Smooth muscle cell (in vitro differentiated cells): ENCODE measurements at regions not wholly inside any gene's neighbourhood (a gene's known extent, or its start where the extent isn't known, plus 50 kb on each side); places are given as distances from the start of the nearest gene placed in this dataset.

Experiments used
- DNase-seq: peaks from one replicate; lab custom pipeline; 2025; ENCODE audit not compliant: unreplicated experiment; lab: John Stamatoyannopoulos, UW
- H2AFZ ChIP-seq: fragments of 200-600 bp; sonication (generic); 2 replicates; pipeline ENCODE4 v1.6.0; 2016; ENCODE audit warnings: antibody characterized with exemption, low read depth, mild to moderate bottlenecking
- H3F3A ChIP-seq: fragments of 200-600 bp; sonication (generic); 2 replicates; pipeline ENCODE4 v1.6.0; 2017; ENCODE audit warnings: antibody characterized with exemption, low read depth
- H3K27ac ChIP-seq: fragments of 200-600 bp; sonication (generic); 2 replicates; pipeline ENCODE4 v1.5.1; 2016; ENCODE audit warnings: low read depth, mild to moderate bottlenecking
- H3K27me3 ChIP-seq: fragments of 200-600 bp; sonication (generic); 2 replicates; pipeline ENCODE4 v1.6.1; 2016; ENCODE audit warnings: low read depth, mild to moderate bottlenecking
- H3K36me3 ChIP-seq: fragments of 200-600 bp; sonication (generic); 2 replicates; pipeline ENCODE4 v1.5.1; 2016; ENCODE audit warnings: low read depth
- H3K4me1 ChIP-seq: fragments of 200-600 bp; sonication (generic); 2 replicates; pipeline ENCODE4 v1.5.1; 2016; ENCODE audit warnings: low read depth
- H3K4me2 ChIP-seq: fragments of 200-600 bp; sonication (generic); 2 replicates; pipeline ENCODE4 v1.6.0; 2016; ENCODE audit warnings: mild to moderate bottlenecking
- H3K4me3 ChIP-seq: fragments of 200-600 bp; sonication (generic); 2 replicates; pipeline ENCODE4 v1.5.1; 2016; ENCODE audit warnings: mild to moderate bottlenecking
- H3K79me2 ChIP-seq: fragments of 200-600 bp; sonication (generic); 2 replicates; pipeline ENCODE4 v1.6.0; 2016; ENCODE audit warnings: low read depth, mild to moderate bottlenecking
- H3K9ac ChIP-seq: fragments of 200-600 bp; sonication (generic); 2 replicates; pipeline ENCODE4 v1.6.0; 2016; ENCODE audit warnings: low read depth
- H3K9me3 ChIP-seq: fragments of 200-600 bp; sonication (generic); replicated peaks from 2 replicates; pipeline ENCODE4 v1.5.1; 2016; ENCODE audit warnings: low read depth
- H4K20me1 ChIP-seq: fragments of 200-600 bp; sonication (generic); 2 replicates; pipeline ENCODE4 v1.6.0; 2016; ENCODE audit warnings: low read depth
- WGBS: methylation state at CpG from one replicate; pipeline ENCODE4 v1.1.7; 2016; ENCODE audit warnings: low lambda C conversion rate; 5-methylcytosine and 5-hydroxymethylcytosine counted together
- TF ChIP-seq, protein P1 (sequence below): fragments of 200-600 bp; sonication (generic); IDR thresholded peaks from 2 replicates; pipeline ENCODE4 v1.5.1; 2017; ENCODE audit warnings: borderline replicate concordance, mild to moderate bottlenecking, antibody characterized with exemption; ENCODE audit not compliant: insufficient read depth, poor library complexity, severe bottlenecking

DNA sequence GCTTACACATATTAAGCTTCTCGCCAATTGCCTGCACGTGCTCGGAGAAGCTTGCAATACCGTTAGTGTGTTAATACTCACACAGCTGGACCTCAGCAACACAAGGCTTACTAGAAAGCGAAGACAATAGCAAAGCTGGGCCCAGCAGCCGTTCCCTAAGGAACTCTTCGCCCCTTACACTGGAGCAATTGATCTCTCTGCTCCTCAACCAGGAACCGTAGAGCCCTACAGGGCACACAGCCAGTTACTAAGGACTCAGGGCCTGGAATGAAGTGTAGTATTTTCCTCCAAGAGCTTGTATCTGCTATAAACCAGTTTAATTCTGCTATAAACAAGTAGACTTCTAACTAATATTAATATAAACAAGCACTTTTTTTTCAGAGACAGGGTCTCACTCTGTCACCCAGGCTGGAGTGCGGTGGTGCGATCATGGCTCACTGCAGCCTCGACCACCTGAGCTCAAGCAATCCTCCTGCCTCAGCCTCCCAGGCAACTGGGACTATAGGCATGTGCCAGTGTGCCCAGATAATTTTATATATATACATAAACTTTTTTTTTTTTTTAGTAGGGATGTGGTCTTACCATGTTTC lies 67.0 kb upstream of the SIMC1 start:
- H3K4me3 ChIP-seq: no peak overlapping the region
- no peaks in the 10 kb centered on the region for H3F3A ChIP-seq
- H3K36me3 ChIP-seq: no peaks in the 10 kb centered on the region
- no peaks in the 10 kb centered on the region for H3K9me3 ChIP-seq
- no peak overlapping the region for H3K9ac ChIP-seq
- 87% methylated on average over 11 of the region's 11 CpGs for WGBS
- H3K27me3 ChIP-seq: peaks cover 20% of the 10 kb centered on the region
- DNase-seq: no peak
- peaks cover 4% of the 10 kb centered on the region for H3K4me1 ChIP-seq
- H2AFZ ChIP-seq: no peak overlapping the region
- TF ChIP-seq, protein P1, sequence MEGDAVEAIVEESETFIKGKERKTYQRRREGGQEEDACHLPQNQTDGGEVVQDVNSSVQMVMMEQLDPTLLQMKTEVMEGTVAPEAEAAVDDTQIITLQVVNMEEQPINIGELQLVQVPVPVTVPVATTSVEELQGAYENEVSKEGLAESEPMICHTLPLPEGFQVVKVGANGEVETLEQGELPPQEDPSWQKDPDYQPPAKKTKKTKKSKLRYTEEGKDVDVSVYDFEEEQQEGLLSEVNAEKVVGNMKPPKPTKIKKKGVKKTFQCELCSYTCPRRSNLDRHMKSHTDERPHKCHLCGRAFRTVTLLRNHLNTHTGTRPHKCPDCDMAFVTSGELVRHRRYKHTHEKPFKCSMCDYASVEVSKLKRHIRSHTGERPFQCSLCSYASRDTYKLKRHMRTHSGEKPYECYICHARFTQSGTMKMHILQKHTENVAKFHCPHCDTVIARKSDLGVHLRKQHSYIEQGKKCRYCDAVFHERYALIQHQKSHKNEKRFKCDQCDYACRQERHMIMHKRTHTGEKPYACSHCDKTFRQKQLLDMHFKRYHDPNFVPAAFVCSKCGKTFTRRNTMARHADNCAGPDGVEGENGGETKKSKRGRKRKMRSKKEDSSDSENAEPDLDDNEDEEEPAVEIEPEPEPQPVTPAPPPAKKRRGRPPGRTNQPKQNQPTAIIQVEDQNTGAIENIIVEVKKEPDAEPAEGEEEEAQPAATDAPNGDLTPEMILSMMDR: no peak
- no peak overlapping the region for H3K4me2 ChIP-seq
- H3K79me2 ChIP-seq: no peaks in the 10 kb centered on the region
- H3K27ac ChIP-seq: no peak overlapping the region
- H4K20me1 ChIP-seq: no peaks in the 10 kb centered on the region

DNA sequence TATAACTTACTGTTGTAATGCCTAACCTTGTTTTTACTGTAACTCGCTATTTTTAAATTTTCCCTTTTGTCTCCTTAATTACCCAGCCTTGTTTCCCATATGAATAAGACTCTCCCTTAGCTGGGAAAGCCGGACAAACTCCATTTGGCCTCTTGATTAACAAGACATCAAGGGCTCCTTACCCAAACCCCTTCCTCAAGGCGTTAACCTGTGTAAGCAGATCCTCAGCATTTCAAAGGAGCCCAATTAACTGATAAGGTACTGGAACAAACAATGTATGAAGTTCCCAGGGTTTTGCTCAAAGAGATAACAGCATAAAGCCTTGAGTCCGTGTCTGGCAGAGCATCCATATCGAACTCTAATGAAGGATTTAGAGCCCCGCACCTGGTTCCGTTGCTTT lies 66.0 kb upstream of the SIMC1 start:
- H3K36me3 ChIP-seq: no peaks in the 10 kb centered on the region
- no peaks in the 10 kb centered on the region for H4K20me1 ChIP-seq
- no peaks in the 10 kb centered on the region for H3K79me2 ChIP-seq
- peaks cover 27% of the 10 kb centered on the region for H3K27me3 ChIP-seq
- H3K4me3 ChIP-seq: no peak overlapping the region
- no peak overlapping the region for H2AFZ ChIP-seq
- H3K27ac ChIP-seq: no peak overlapping the region
- H3K9me3 ChIP-seq: no peaks in the 10 kb centered on the region
- no peaks in the 10 kb centered on the region for H3F3A ChIP-seq
- WGBS: 62% methylated on average over 7 of the region's 7 CpGs
- DNase-seq: no peak
- H3K4me1 ChIP-seq: peaks cover 4% of the 10 kb centered on the region
- no peak overlapping the region for H3K9ac ChIP-seq
- TF ChIP-seq, protein P1: no peak
- no peak overlapping the region for H3K4me2 ChIP-seq

DNA sequence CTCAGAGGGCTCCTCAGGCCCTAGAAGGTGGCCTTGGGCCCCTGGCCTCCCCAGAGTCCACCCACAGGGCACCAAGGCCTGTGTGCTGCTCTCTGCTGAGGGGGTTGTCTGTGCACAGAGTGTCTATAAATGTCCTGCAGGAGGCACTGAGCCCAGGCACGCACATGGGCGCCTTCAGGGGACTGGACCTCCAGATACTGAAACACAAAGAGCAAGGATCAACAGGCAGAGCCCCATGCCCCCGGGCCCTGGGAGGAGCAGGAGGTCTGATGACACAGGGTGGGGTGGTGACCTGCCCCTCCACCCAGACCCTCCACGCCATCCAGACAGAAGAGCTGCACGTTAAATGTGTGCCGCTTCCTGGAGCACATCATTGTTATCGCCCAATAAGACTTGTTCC lies 64.6 kb upstream of the SIMC1 start:
- 77% methylated on average over 7 of the region's 7 CpGs for WGBS
- Histone ChIP-seq H3K4me2 (no peak overlapping the region), H2AFZ (no peak overlapping the region), H3K9ac (no peak overlapping the region), H3K9me3 (no peaks in the 10 kb centered on the region), H3K36me3 (no peaks in the 10 kb centered on the region), H3F3A (no peaks in the 10 kb centered on the region), H3K79me2 (no peaks in the 10 kb centered on the region), H3K27ac (no peak overlapping the region), H4K20me1 (no peaks in the 10 kb centered on the region), H3K4me3 (no peak overlapping the region), H3K27me3 (peaks cover 27% of the 10 kb centered on the region), H3K4me1 (no peaks in the 10 kb centered on the region)
- TF ChIP-seq, protein P1: no peak
- no peak for DNase-seq

DNA sequence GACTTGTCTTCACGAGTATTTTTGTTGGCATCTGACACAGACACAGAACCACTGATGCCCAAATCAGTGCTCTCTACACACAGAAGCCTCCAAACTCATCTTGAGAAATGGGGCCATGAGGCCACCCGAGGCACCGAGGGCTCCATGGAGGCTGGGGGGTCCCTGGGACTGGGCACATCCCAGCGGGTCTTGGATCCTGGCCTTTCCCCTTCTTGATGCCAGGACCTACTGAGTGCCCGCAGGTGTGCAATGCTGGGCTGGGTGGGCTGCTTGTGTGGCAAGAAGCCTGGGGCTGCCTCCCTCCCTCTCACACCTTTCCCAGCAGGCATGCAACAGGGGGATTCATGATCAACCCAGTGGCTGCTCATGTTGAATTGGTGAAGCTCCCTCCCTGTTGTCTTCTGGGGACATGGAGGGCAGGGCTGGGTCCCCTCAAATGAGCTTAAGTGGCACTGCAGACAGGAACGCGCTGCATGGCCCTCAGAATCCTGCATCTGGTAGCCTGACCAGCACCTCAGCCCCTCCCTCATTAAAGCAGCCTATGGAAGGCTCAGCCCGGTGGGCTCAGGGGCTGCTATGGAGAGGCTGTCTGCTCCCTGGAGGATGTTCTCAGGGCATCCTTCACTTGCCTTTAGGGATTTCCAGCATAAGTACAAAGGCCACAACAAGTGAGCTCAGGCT lies 63.7 kb upstream of the SIMC1 start:
- no peak overlapping the region for H2AFZ ChIP-seq
- no peaks in the 10 kb centered on the region for H3K36me3 ChIP-seq
- H3K27me3 ChIP-seq: peaks cover 25% of the 10 kb centered on the region
- no peaks in the 10 kb centered on the region for H3K9me3 ChIP-seq
- H3K9ac ChIP-seq: no peak overlapping the region
- 88% methylated on average over 8 of the region's 8 CpGs for WGBS
- TF ChIP-seq, protein P1: no peak
- H3K4me1 ChIP-seq: no peaks in the 10 kb centered on the region
- DNase-seq: no peak
- H4K20me1 ChIP-seq: no peaks in the 10 kb centered on the region
- H3K27ac ChIP-seq: no peak overlapping the region
- H3K79me2 ChIP-seq: no peaks in the 10 kb centered on the region
- H3F3A ChIP-seq: no peaks in the 10 kb centered on the region
- H3K4me2 ChIP-seq: no peak overlapping the region
- no peak overlapping the region for H3K4me3 ChIP-seq
